Loucy (cell line): ENCODE measurements at regions not wholly inside any gene's neighbourhood (a gene's known extent, or its start where the extent isn't known, plus 50 kb on each side); places are given as distances from the start of the nearest gene placed in this dataset.

Source experiments
- H2AFZ ChIP-seq: fragments of 200-600 bp; sonication (generic); 2 replicates; pipeline ENCODE4 v1.6.0; 2016; ENCODE audit warnings: antibody characterized with exemption, mild to moderate bottlenecking, low read length, moderate library complexity
- H3F3A ChIP-seq: fragments of 200-600 bp; 2 replicates; pipeline ENCODE4 v1.6.0; 2016; ENCODE audit warnings: antibody characterized with exemption, low read depth, mild to moderate bottlenecking
- H3K27me3 ChIP-seq: fragments of 200-600 bp; sonication (generic); 2 replicates; pipeline ENCODE4 v1.6.1; 2014; ENCODE audit warnings: low read length, mild to moderate bottlenecking; ENCODE audit not compliant: insufficient read depth, poor library complexity, severe bottlenecking
- H3K36me3 ChIP-seq: fragments of 200-600 bp; sonication (generic); 2 replicates; pipeline ENCODE4 v1.6.1; 2016; ENCODE audit warnings: low read length; ENCODE audit not compliant: insufficient read depth
- H3K4me1 ChIP-seq: fragments of 200-600 bp; sonication (generic); 2 replicates; pipeline ENCODE4 v1.5.1; 2014; ENCODE audit warnings: low read length, mild to moderate bottlenecking; ENCODE audit not compliant: insufficient read depth, poor library complexity, severe bottlenecking
- H3K4me2 ChIP-seq: fragments of 200-600 bp; sonication (generic); 2 replicates; pipeline ENCODE4 v1.6.0; 2014; ENCODE audit warnings: antibody characterized with exemption, low read length, low read depth, mild to moderate bottlenecking; ENCODE audit not compliant: poor library complexity, severe bottlenecking
- H3K4me3 ChIP-seq: fragments of 200-600 bp; sonication (generic); 2 replicates; pipeline ENCODE4 v1.5.1; 2014; ENCODE audit warnings: low read length, mild to moderate bottlenecking, mixed read lengths; ENCODE audit not compliant: poor library complexity, severe bottlenecking
- H3K79me2 ChIP-seq: fragments of 200-600 bp; sonication (generic); 2 replicates; pipeline ENCODE4 v1.6.1; 2014; ENCODE audit warnings: low read length; ENCODE audit not compliant: insufficient read depth
- H3K9ac ChIP-seq: fragments of 200-600 bp; sonication (generic); 2 replicates; pipeline ENCODE4 v1.6.0; 2014; ENCODE audit warnings: mild to moderate bottlenecking, low read depth, low read length, moderate library complexity; ENCODE audit not compliant: poor library complexity, severe bottlenecking
- H3K9me2 ChIP-seq: fragments of 200-600 bp; sonication (generic); replicated peaks from 2 replicates; pipeline ENCODE4 v1.6.1; 2016; ENCODE audit warnings: low read depth, low read length, mixed read lengths
- H3K9me3 ChIP-seq: fragments of 200-600 bp; sonication (generic); 2 replicates; pipeline ENCODE4 v1.6.1; 2014; ENCODE audit warnings: mild to moderate bottlenecking, antibody characterized with exemption, low read length, low read depth; ENCODE audit not compliant: insufficient read depth
- H4K20me1 ChIP-seq: fragments of 200-600 bp; sonication (generic); 2 replicates; pipeline ENCODE4 v1.6.0; 2014; ENCODE audit warnings: antibody characterized with exemption, low read length, mild to moderate bottlenecking; ENCODE audit not compliant: insufficient read depth, poor library complexity, severe bottlenecking
- CTCF ChIP-seq: fragments of 200-600 bp; sonication (generic); conservative IDR thresholded peaks from 2 replicates; pipeline ENCODE4 v1.5.1; 2014; ENCODE audit warnings: mild to moderate bottlenecking, antibody characterized with exemption, low read length
- EZH2phosphoT487 ChIP-seq: fragments of 200-600 bp; IDR thresholded peaks from 2 replicates; pipeline ENCODE4 v1.6.1; 2018; ENCODE audit warnings: antibody characterized with exemption, mild to moderate bottlenecking, moderate library complexity, borderline replicate concordance

- no peaks in the 10 kb centered on the region for H3K27me3 ChIP-seq
- TF ChIP-seq CTCF, result no peak
- TF ChIP-seq EZH2phosphoT487, result no peak
- no peaks in the 10 kb centered on the region for H3K79me2 ChIP-seq
- H4K20me1 ChIP-seq, result no peaks in the 10 kb centered on the region
- no peaks in the 10 kb centered on the region for H3K9me3 ChIP-seq
- no peaks in the 10 kb centered on the region for H3K4me1 ChIP-seq
- no peak overlapping the region for H3K4me2 ChIP-seq
- no peak overlapping the region for H3K4me3 ChIP-seq
- no peaks in the 10 kb centered on the region for H3F3A ChIP-seq
- H2AFZ ChIP-seq, result no peak overlapping the region
- H3K9me2 ChIP-seq, result no peaks in the 10 kb centered on the region
- no peak overlapping the region for H3K9ac ChIP-seq
- no peaks in the 10 kb centered on the region for H3K36me3 ChIP-seq
Measured at GRCh38 chr1:38680801-38681510, 178.6 kb downstream of the RRAGC start.

GRCh38 chr1:38677756-38678155 is 181.8 kb downstream of the RRAGC start:
- no peaks in the 10 kb centered on the region for H3K9me3 ChIP-seq
- H3K36me3 ChIP-seq, result no peaks in the 10 kb centered on the region
- no peak overlapping the region for H3K4me2 ChIP-seq
- no peaks in the 10 kb centered on the region for H4K20me1 ChIP-seq
- H3K27me3 ChIP-seq, result no peaks in the 10 kb centered on the region
- H3K9me2 ChIP-seq, result no peaks in the 10 kb centered on the region
- no peak overlapping the region for H3K9ac ChIP-seq
- no peaks in the 10 kb centered on the region for H3K4me1 ChIP-seq
- TF ChIP-seq EZH2phosphoT487 (no peak), CTCF (no peak)
- H3K4me3 ChIP-seq, result no peak overlapping the region
- no peaks in the 10 kb centered on the region for H3F3A ChIP-seq
- no peak overlapping the region for H2AFZ ChIP-seq
- H3K79me2 ChIP-seq, result no peaks in the 10 kb centered on the region

- H3K9me3 ChIP-seq, result no peaks in the 10 kb centered on the region
- H3K9me2 ChIP-seq, result no peaks in the 10 kb centered on the region
- H3K4me1 ChIP-seq, result no peaks in the 10 kb centered on the region
- no peaks in the 10 kb centered on the region for H3K36me3 ChIP-seq
- H3K9ac ChIP-seq, result no peak overlapping the region
- H3K27me3 ChIP-seq, result no peaks in the 10 kb centered on the region
- H3K79me2 ChIP-seq, result no peaks in the 10 kb centered on the region
- H2AFZ ChIP-seq, result no peak overlapping the region
- TF ChIP-seq CTCF, result no peak
- no peak for TF ChIP-seq EZH2phosphoT487
- no peak overlapping the region for H3K4me3 ChIP-seq
- H3F3A ChIP-seq, result no peaks in the 10 kb centered on the region
- no peak overlapping the region for H3K4me2 ChIP-seq
- H4K20me1 ChIP-seq, result no peaks in the 10 kb centered on the region
Measured at GRCh38 chr1:38677311-38677710, 182.3 kb downstream of the RRAGC start.
